ENCODE measurements at regions not wholly inside any gene's neighbourhood (a gene's known extent, or its start where the extent isn't known, plus 50 kb on each side); places are given as distances from the start of the nearest gene placed in this dataset.

- no peak overlapping the region for H3K4me3 ChIP-seq (ENCODE audit: low read length in 3 of 3)
- H3K9ac ChIP-seq (ENCODE audit: low read depth in 1 of 3, low read length in 3 of 3) = no peak overlapping the region
- no peak overlapping the region for H3K27ac ChIP-seq (ENCODE audit: low read depth, low read length)
- H3K9me3 ChIP-seq (ENCODE audit: control insufficient read depth in 3 of 3, low read length in 3 of 3) = no peaks in the 10 kb centered on the region
- no peaks in the 10 kb centered on the region for H3K4me1 ChIP-seq (ENCODE audit: control insufficient read depth in 3 of 3, insufficient read depth in 3 of 3, low read length in 3 of 3)
- H3K36me3 ChIP-seq (ENCODE audit: control insufficient read depth in 3 of 3, insufficient read depth in 3 of 3, low read length in 3 of 3) = no peaks in the 10 kb centered on the region
- no peaks in the 10 kb centered on the region for H3K27me3 ChIP-seq (ENCODE audit: control insufficient read depth in 3 of 3, insufficient read depth in 3 of 3, low read length in 3 of 3)
Measured at GRCh38 chr2:6369266-6369665, 496.4 kb downstream of the CMPK2 start.

- Histone ChIP-seq H3K4me1 (ENCODE audit: control insufficient read depth in 3 of 3, insufficient read depth in 3 of 3, low read length in 3 of 3) (no peaks in the 10 kb centered on the region), H3K27me3 (ENCODE audit: control insufficient read depth in 3 of 3, insufficient read depth in 3 of 3, low read length in 3 of 3) (no peaks in the 10 kb centered on the region), H3K9me3 (ENCODE audit: control insufficient read depth in 3 of 3, low read length in 3 of 3) (no peaks in the 10 kb centered on the region), H3K27ac (ENCODE audit: low read depth, low read length) (no peak overlapping the region), H3K9ac (ENCODE audit: low read depth in 1 of 3, low read length in 3 of 3) (no peak overlapping the region), H3K36me3 (ENCODE audit: control insufficient read depth in 3 of 3, insufficient read depth in 3 of 3, low read length in 3 of 3) (no peaks in the 10 kb centered on the region), H3K4me3 (ENCODE audit: low read length in 3 of 3) (no peak overlapping the region)
Measured at GRCh38 chr2:6370753-6371551, 494.8 kb downstream of the CMPK2 start.

- H3K4me3 ChIP-seq (ENCODE audit: low read length in 3 of 3) = no peak overlapping the region
- H3K9ac ChIP-seq (ENCODE audit: low read depth in 1 of 3, low read length in 3 of 3) = no peak overlapping the region
- no peak overlapping the region for H3K27ac ChIP-seq (ENCODE audit: low read depth, low read length)
- H3K9me3 ChIP-seq (ENCODE audit: control insufficient read depth in 3 of 3, low read length in 3 of 3) = peaks cover 0 to 3% (median 0%) of the 10 kb centered on the region in 3 donors
- H3K4me1 ChIP-seq (ENCODE audit: control insufficient read depth in 3 of 3, insufficient read depth in 3 of 3, low read length in 3 of 3) = no peaks in the 10 kb centered on the region
- H3K27me3 ChIP-seq (ENCODE audit: control insufficient read depth in 3 of 3, insufficient read depth in 3 of 3, low read length in 3 of 3) = no peaks in the 10 kb centered on the region
- H3K36me3 ChIP-seq (ENCODE audit: control insufficient read depth in 3 of 3, insufficient read depth in 3 of 3, low read length in 3 of 3) = no peaks in the 10 kb centered on the region
Measured at GRCh38 chr2:6372317-6372901, 493.3 kb downstream of the CMPK2 start.

GRCh38 chr2:6381326-6381725, 484.4 kb downstream of the CMPK2 start:
- no peak overlapping the region for H3K4me3 ChIP-seq (ENCODE audit: low read length in 3 of 3)
- no peak overlapping the region for H3K27ac ChIP-seq (ENCODE audit: low read depth, low read length)
- no peaks in the 10 kb centered on the region for H3K27me3 ChIP-seq (ENCODE audit: control insufficient read depth in 3 of 3, insufficient read depth in 3 of 3, low read length in 3 of 3)
- H3K4me1 ChIP-seq (ENCODE audit: control insufficient read depth in 3 of 3, insufficient read depth in 3 of 3, low read length in 3 of 3) = no peaks in the 10 kb centered on the region
- no peaks in the 10 kb centered on the region for H3K36me3 ChIP-seq (ENCODE audit: control insufficient read depth in 3 of 3, insufficient read depth in 3 of 3, low read length in 3 of 3)
- peaks cover 0 to 7% (median 0%) of the 10 kb centered on the region in 3 donors for H3K9me3 ChIP-seq (ENCODE audit: control insufficient read depth in 3 of 3, low read length in 3 of 3)
- H3K9ac ChIP-seq (ENCODE audit: low read depth in 1 of 3, low read length in 3 of 3) = no peak overlapping the region

- H3K4me3 ChIP-seq (ENCODE audit: low read length in 3 of 3) = no peak overlapping the region
- H3K27me3 ChIP-seq (ENCODE audit: control insufficient read depth in 3 of 3, insufficient read depth in 3 of 3, low read length in 3 of 3) = no peaks in the 10 kb centered on the region
- no peak overlapping the region for H3K9ac ChIP-seq (ENCODE audit: low read depth in 1 of 3, low read length in 3 of 3)
- no peaks in the 10 kb centered on the region for H3K36me3 ChIP-seq (ENCODE audit: control insufficient read depth in 3 of 3, insufficient read depth in 3 of 3, low read length in 3 of 3)
- H3K27ac ChIP-seq (ENCODE audit: low read depth, low read length) = no peak overlapping the region
- H3K4me1 ChIP-seq (ENCODE audit: control insufficient read depth in 3 of 3, insufficient read depth in 3 of 3, low read length in 3 of 3) = no peaks in the 10 kb centered on the region
- no peaks in the 10 kb centered on the region for H3K9me3 ChIP-seq (ENCODE audit: control insufficient read depth in 3 of 3, low read length in 3 of 3)
Measured at GRCh38 chr2:6384341-6384740, 481.4 kb downstream of the CMPK2 start.

- H3K27me3 ChIP-seq (ENCODE audit: control insufficient read depth in 3 of 3, insufficient read depth in 3 of 3, low read length in 3 of 3) = no peaks in the 10 kb centered on the region
- no peaks in the 10 kb centered on the region for H3K4me1 ChIP-seq (ENCODE audit: control insufficient read depth in 3 of 3, insufficient read depth in 3 of 3, low read length in 3 of 3)
- no peak overlapping the region for H3K4me3 ChIP-seq (ENCODE audit: low read length in 3 of 3)
- H3K9ac ChIP-seq (ENCODE audit: low read depth in 1 of 3, low read length in 3 of 3) = no peak overlapping the region
- peaks cover 0 to 2% (median 0%) of the 10 kb centered on the region in 3 donors for H3K9me3 ChIP-seq (ENCODE audit: control insufficient read depth in 3 of 3, low read length in 3 of 3)
- no peak overlapping the region for H3K27ac ChIP-seq (ENCODE audit: low read depth, low read length)
- no peaks in the 10 kb centered on the region for H3K36me3 ChIP-seq (ENCODE audit: control insufficient read depth in 3 of 3, insufficient read depth in 3 of 3, low read length in 3 of 3)
Measured at GRCh38 chr2:6392354-6392753, 473.4 kb downstream of the CMPK2 start.

DNA sequence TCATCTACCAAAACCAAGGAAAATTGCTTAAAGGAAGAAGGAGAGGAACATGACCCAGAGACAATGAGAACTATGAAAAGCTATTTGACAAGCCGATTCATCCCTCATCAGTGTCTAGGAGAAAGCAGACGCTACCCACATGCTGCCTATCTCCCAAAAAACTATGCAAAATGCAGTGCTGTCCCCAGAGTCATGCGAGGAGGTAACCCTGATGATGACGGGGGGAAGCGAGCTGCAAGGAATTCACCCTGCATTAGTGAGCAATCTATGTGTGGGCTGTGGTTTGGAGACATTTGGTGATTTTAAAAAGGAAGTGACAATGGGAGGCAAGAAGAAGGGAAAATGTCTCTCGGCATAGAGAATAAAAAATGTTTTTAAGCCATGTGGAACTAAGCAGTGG, 472.7 kb downstream of the CMPK2 start:
- Histone ChIP-seq H3K36me3 (ENCODE audit: control insufficient read depth in 3 of 3, insufficient read depth in 3 of 3, low read length in 3 of 3) (no peaks in the 10 kb centered on the region), H3K9ac (ENCODE audit: low read depth in 1 of 3, low read length in 3 of 3) (no peak overlapping the region), H3K4me1 (ENCODE audit: control insufficient read depth in 3 of 3, insufficient read depth in 3 of 3, low read length in 3 of 3) (no peaks in the 10 kb centered on the region), H3K9me3 (ENCODE audit: control insufficient read depth in 3 of 3, low read length in 3 of 3) (peaks cover 0 to 2% (median 0%) of the 10 kb centered on the region in 3 donors), H3K27ac (ENCODE audit: low read depth, low read length) (no peak overlapping the region), H3K27me3 (ENCODE audit: control insufficient read depth in 3 of 3, insufficient read depth in 3 of 3, low read length in 3 of 3) (no peaks in the 10 kb centered on the region), H3K4me3 (ENCODE audit: low read length in 3 of 3) (no peak overlapping the region)

DNA sequence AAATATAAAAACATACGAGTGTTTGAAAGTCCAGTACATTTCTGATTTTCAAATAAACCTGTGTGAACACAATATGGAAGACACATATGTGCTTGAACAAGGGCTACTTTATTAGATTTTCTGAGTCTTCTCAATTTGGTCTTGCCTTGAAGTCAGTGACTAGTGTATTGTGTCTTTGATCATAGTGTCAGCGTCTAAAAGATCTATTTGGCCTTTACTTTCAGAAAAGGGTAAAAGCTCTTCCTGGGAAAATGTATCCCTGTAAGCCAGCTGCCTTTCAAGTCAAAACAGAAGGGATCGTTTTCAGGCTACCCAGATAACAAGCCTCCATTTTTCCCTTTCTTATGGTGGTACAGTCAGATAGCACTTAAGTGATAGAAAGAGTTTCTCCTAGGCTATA, 471.9 kb downstream of the CMPK2 start:
- H3K9ac ChIP-seq (ENCODE audit: low read depth in 1 of 3, low read length in 3 of 3) = no peak overlapping the region
- no peaks in the 10 kb centered on the region for H3K27me3 ChIP-seq (ENCODE audit: control insufficient read depth in 3 of 3, insufficient read depth in 3 of 3, low read length in 3 of 3)
- peaks cover 0 to 2% (median 0%) of the 10 kb centered on the region in 3 donors for H3K9me3 ChIP-seq (ENCODE audit: control insufficient read depth in 3 of 3, low read length in 3 of 3)
- H3K27ac ChIP-seq (ENCODE audit: low read depth, low read length) = no peak overlapping the region
- no peak overlapping the region for H3K4me3 ChIP-seq (ENCODE audit: low read length in 3 of 3)
- H3K4me1 ChIP-seq (ENCODE audit: control insufficient read depth in 3 of 3, insufficient read depth in 3 of 3, low read length in 3 of 3) = no peaks in the 10 kb centered on the region
- H3K36me3 ChIP-seq (ENCODE audit: control insufficient read depth in 3 of 3, insufficient read depth in 3 of 3, low read length in 3 of 3) = no peaks in the 10 kb centered on the region

DNA sequence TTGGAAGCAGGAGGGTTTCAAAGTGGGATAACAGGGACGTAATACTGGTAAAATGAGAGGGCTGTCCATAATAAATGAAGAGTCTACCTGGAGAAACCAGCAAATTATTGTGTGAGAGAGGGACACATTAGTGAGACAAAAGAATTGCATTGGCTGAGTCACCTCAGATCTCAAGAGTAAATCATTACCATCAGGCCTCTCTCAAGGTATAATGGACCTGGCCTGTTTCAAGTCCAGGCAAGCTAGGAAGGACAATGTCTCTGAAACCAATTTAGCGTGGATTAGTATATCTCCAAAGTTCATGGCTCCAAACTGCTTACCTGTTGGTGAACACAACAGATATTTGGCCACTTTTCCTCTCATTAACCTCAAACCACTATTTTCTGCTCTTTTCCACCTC, 471.4 kb downstream of the CMPK2 start:
- peaks cover 0 to 2% (median 0%) of the 10 kb centered on the region in 3 donors for H3K9me3 ChIP-seq (ENCODE audit: control insufficient read depth in 3 of 3, low read length in 3 of 3)
- H3K27ac ChIP-seq (ENCODE audit: low read depth, low read length) = no peak overlapping the region
- H3K4me1 ChIP-seq (ENCODE audit: control insufficient read depth in 3 of 3, insufficient read depth in 3 of 3, low read length in 3 of 3) = no peaks in the 10 kb centered on the region
- no peaks in the 10 kb centered on the region for H3K27me3 ChIP-seq (ENCODE audit: control insufficient read depth in 3 of 3, insufficient read depth in 3 of 3, low read length in 3 of 3)
- no peak overlapping the region for H3K4me3 ChIP-seq (ENCODE audit: low read length in 3 of 3)
- no peaks in the 10 kb centered on the region for H3K36me3 ChIP-seq (ENCODE audit: control insufficient read depth in 3 of 3, insufficient read depth in 3 of 3, low read length in 3 of 3)
- H3K9ac ChIP-seq (ENCODE audit: low read depth in 1 of 3, low read length in 3 of 3) = no peak overlapping the region

GRCh38 chr2:6398421-6398820, 467.3 kb downstream of the CMPK2 start:
- Histone ChIP-seq H3K27ac (ENCODE audit: low read depth, low read length) (no peak overlapping the region), H3K36me3 (ENCODE audit: control insufficient read depth in 3 of 3, insufficient read depth in 3 of 3, low read length in 3 of 3) (no peaks in the 10 kb centered on the region), H3K4me1 (ENCODE audit: control insufficient read depth in 3 of 3, insufficient read depth in 3 of 3, low read length in 3 of 3) (no peaks in the 10 kb centered on the region), H3K4me3 (ENCODE audit: low read length in 3 of 3) (no peak overlapping the region), H3K27me3 (ENCODE audit: control insufficient read depth in 3 of 3, insufficient read depth in 3 of 3, low read length in 3 of 3) (no peaks in the 10 kb centered on the region), H3K9me3 (ENCODE audit: control insufficient read depth in 3 of 3, low read length in 3 of 3) (no peaks in the 10 kb centered on the region), H3K9ac (ENCODE audit: low read depth in 1 of 3, low read length in 3 of 3) (no peak overlapping the region)

Measured in skeletal muscle tissue (tissue), 3 donors.